Panc1 (cell line): ENCODE measurements at regions not wholly inside any gene's neighbourhood (a gene's known extent, or its start where the extent isn't known, plus 50 kb on each side); places are given as distances from the start of the nearest gene placed in this dataset.

Source experiments
- ATAC-seq: fragments of 200-7000 bp; cut with Tn5 transposase; 2 replicates; pipeline ENCODE4 v1.9.1; 2020; ENCODE audit warnings: mild to moderate bottlenecking, moderate library complexity
- BruUV-seq: library from RNA; stranded (reverse); fragments of 400-500 nt; replicated peaks from 2 replicates; lab custom pipeline; 2021; lab: Mats Ljungman, UMichigan
- CTCF ChIA-PET: fragments of 300-600 bp; sonication (Branson Sonifier 250); formaldehyde crosslinking; loops from one replicate; lab custom pipeline; 2022; ENCODE audit warnings: antibody characterized with exemption; lab: Charles Lee
- POLR2A ChIA-PET: fragments of 300-600 bp; sonication (Branson Sonifier 250); formaldehyde crosslinking; loops from one replicate; lab custom pipeline; 2022; ENCODE audit warnings: antibody characterized with exemption; lab: Charles Lee
- DNase-seq: peaks from one replicate; pipeline ENCODE4 v3.0.0-alpha.2; 2010; ENCODE audit warnings: low read depth, low spot score
- H3K27ac ChIP-seq: 2 replicates; pipeline ENCODE4 v1.5.1; 2011; ENCODE audit warnings: mild to moderate bottlenecking, low read length, inconsistent platforms
- H3K27me3 ChIP-seq: fragments of 200-500 bp; sonication (Bioruptor generic); 2 replicates; pipeline ENCODE4 v1.6.0; 2014; ENCODE audit warnings: low read length, inconsistent platforms; ENCODE audit not compliant: control insufficient read depth, insufficient read depth
- H3K36me3 ChIP-seq: fragments of 200-500 bp; sonication (Bioruptor generic); 2 replicates; pipeline ENCODE4 v1.5.1; 2014; ENCODE audit warnings: inconsistent platforms, mild to moderate bottlenecking, low read length, moderate library complexity; ENCODE audit not compliant: control insufficient read depth, insufficient read depth
- H3K4me1 ChIP-seq: 2 replicates; pipeline ENCODE4 v1.5.1; 2011; ENCODE audit warnings: inconsistent platforms, mild to moderate bottlenecking, low read length, moderate library complexity; ENCODE audit not compliant: control insufficient read depth, insufficient read depth
- H3K4me3 ChIP-seq, 2 experiments: 2 replicates each; pipeline ENCODE4 v1.5.1; 2011 to 2012; ENCODE audit warnings: low read depth in 2 of 2, low read length in 2 of 2, mild to moderate bottlenecking in 2 of 2, inconsistent platforms in 1 of 2, moderate library complexity in 1 of 2
- H3K9me3 ChIP-seq: fragments of 200-500 bp; sonication (Bioruptor generic); 2 replicates; pipeline ENCODE4 v1.5.1; 2014; ENCODE audit warnings: low read depth, mild to moderate bottlenecking, inconsistent platforms, low read length, moderate library complexity; ENCODE audit not compliant: control insufficient read depth, insufficient read depth
- CTCF ChIP-seq: fragments of 450-650 bp; IDR thresholded peaks from 2 replicates; pipeline ENCODE4 v1.5.1; 2017; ENCODE audit warnings: mild to moderate bottlenecking
- POLR2AphosphoS5 ChIP-seq: IDR thresholded peaks from 2 replicates; pipeline ENCODE4 v1.6.1; 2012; ENCODE audit warnings: mild to moderate bottlenecking, low read depth, low read length, moderate library complexity
- REST ChIP-seq, 2 experiments: IDR thresholded peaks; 2 replicates each; pipeline ENCODE4 v1.6.1; 2011 to 2012; ENCODE audit warnings: low read depth in 2 of 2, control low read depth in 1 of 2, low read length in 1 of 2, mild to moderate bottlenecking in 1 of 2, moderate library complexity in 1 of 2; ENCODE audit not compliant: insufficient read depth in 1 of 2
- SIN3A ChIP-seq: IDR thresholded peaks from 2 replicates; pipeline ENCODE4 v1.6.1; 2012; ENCODE audit warnings: low read depth, mild to moderate bottlenecking, low read length, moderate library complexity, borderline replicate concordance; ENCODE audit not compliant: insufficient read depth
- TCF7L2 ChIP-seq: IDR thresholded peaks from 2 replicates; pipeline ENCODE4 v1.6.1; 2011; ENCODE audit warnings: mild to moderate bottlenecking, low read depth, low read length, inconsistent platforms
- in situ Hi-C: cut with HindIII; loops from 2 replicates; pipeline ENCODE4 v1.10.0; 2016; ENCODE audit warnings: low sequenced_read_pairs, low pct_unique_long_range_greater_than_20kb
- intact Hi-C: fragments of 100-400 bp; cut with micrococcal nuclease; formaldehyde crosslinking; loops from one replicate; pipeline ENCODE4 v1.10.0; 2022; ENCODE audit not compliant: unreplicated experiment

GRCh38 chr10:63922468-63923284 lies 401.5 kb downstream of the REEP3 start:
- Histone ChIP-seq H3K4me1 (no peaks in the 10 kb centered on the region), H3K36me3 (no peaks in the 10 kb centered on the region), H3K4me3 (no peak overlapping the region), H3K27ac (no peak overlapping the region), H3K27me3 (peaks cover 3% of the 10 kb centered on the region; the same call in 1 of the 2 replicates), H3K9me3 (no peaks in the 10 kb centered on the region)
- no peak for DNase-seq
- in situ Hi-C loops (no loop called here), intact Hi-C loops (no loop called here)
- no peak for ATAC-seq
- CTCF ChIA-PET: no interaction called here
- TF ChIP-seq REST (IDR thresholded peaks at IDR 0.05; ENCODE audit: insufficient read depth in 1 of 2, low read depth in 2 of 2, low read length in 1 of 2) (no peak), SIN3A (no peak), TCF7L2 (no peak), POLR2AphosphoS5 (no peak), CTCF (no peak)
- no TSS peak for BruUV-seq
- POLR2A ChIA-PET: no interaction called here

- no peak for DNase-seq
- no peaks in the 10 kb centered on the region for H3K4me1 ChIP-seq
- in situ Hi-C loops: no loop called here
- H3K4me3 ChIP-seq: no peak overlapping the region
- no peak overlapping the region for H3K27ac ChIP-seq
- no peak for TF ChIP-seq CTCF
- no peak for TF ChIP-seq SIN3A
- TF ChIP-seq TCF7L2: no peak
- TF ChIP-seq POLR2AphosphoS5: no peak
- intact Hi-C loops: no loop called here
- H3K36me3 ChIP-seq: no peaks in the 10 kb centered on the region
- no peak for ATAC-seq
- POLR2A ChIA-PET: no interaction called here
- CTCF ChIA-PET: interaction anchor here (0.6 kb wide), 1 partner anchor 258 kb away, joined by 3 read pairs; no protein-coding TSS in a partner anchor
- H3K27me3 ChIP-seq: peaks cover 19% of the 10 kb centered on the region
- no peaks in the 10 kb centered on the region for H3K9me3 ChIP-seq
- no TSS peak for BruUV-seq
Measured at GRCh38 chr10:63929831-63930467, 408.7 kb downstream of the REEP3 start.
